Fibroblast of upper back skin (primary cell): ENCODE measurements at regions not wholly inside any gene's neighbourhood (a gene's known extent, or its start where the extent isn't known, plus 50 kb on each side); places are given as distances from the start of the nearest gene placed in this dataset.

ENCODE experiments used
- DNase-seq: peaks from one replicate; pipeline ENCODE4 v3.0.0-alpha.2; 2013

GRCh38 chr16:74030000-74030706, 266.5 kb upstream of the PSMD7 start:
- no peak for DNase-seq

GRCh38 chr16:74029115-74029792, 267.4 kb upstream of the PSMD7 start:
- no peak for DNase-seq

GRCh38 chr16:74026373-74027281, 270.0 kb upstream of the PSMD7 start:
- DNase-seq, result no peak

- DNase-seq, result no peak
Measured at GRCh38 chr16:74024953-74025352, 271.7 kb upstream of the PSMD7 start.

- no peak for DNase-seq
Measured at GRCh38 chr16:74020095-74020670, 276.4 kb upstream of the PSMD7 start.

- no peak for DNase-seq
Measured at GRCh38 chr16:74019612-74020011, 277.0 kb upstream of the PSMD7 start.

GRCh38 chr16:74015953-74016352, 280.7 kb upstream of the PSMD7 start:
- DNase-seq, result no peak

GRCh38 chr16:73998707-73999106, 297.9 kb upstream of the PSMD7 start:
- DNase-seq, result no peak

- DNase-seq, result peak; percentile 36
Measured at GRCh38 chr16:73997971-73998370, 298.6 kb upstream of the PSMD7 start.

GRCh38 chr16:73997340-73997711, 299.3 kb upstream of the PSMD7 start:
- DNase-seq, result peak; percentile 1

- DNase-seq, result peak; percentile 35
Measured at GRCh38 chr16:73996624-73997339, 299.8 kb upstream of the PSMD7 start.

GRCh38 chr16:73993878-73994277, 302.7 kb upstream of the PSMD7 start:
- no peak for DNase-seq

- DNase-seq, result no peak
Measured at GRCh38 chr16:73978407-73978784, 318.2 kb upstream of the PSMD7 start.

GRCh38 chr16:73976644-73977043, 320.0 kb upstream of the PSMD7 start:
- DNase-seq, result no peak

- DNase-seq, result no peak
Measured at GRCh38 chr16:73973174-73973573, 323.4 kb upstream of the PSMD7 start.

GRCh38 chr16:73966851-73967250, 329.8 kb upstream of the PSMD7 start:
- no peak for DNase-seq

- no peak for DNase-seq
Measured at GRCh38 chr16:73965591-73965990, 331.0 kb upstream of the PSMD7 start.

- peak; percentile 79 for DNase-seq
Measured at GRCh38 chr16:73956587-73957494, 339.8 kb upstream of the PSMD7 start.

GRCh38 chr16:73955702-73956101, 340.9 kb upstream of the PSMD7 start:
- no peak for DNase-seq

GRCh38 chr16:73955255-73955654, 341.4 kb upstream of the PSMD7 start:
- no peak for DNase-seq

GRCh38 chr16:73951481-73951880, 345.1 kb upstream of the PSMD7 start:
- DNase-seq, result peak; percentile 72
